ENCODE measurements at regions not wholly inside any gene's neighbourhood (a gene's known extent, or its start where the extent isn't known, plus 50 kb on each side); places are given as distances from the start of the nearest gene placed in this dataset.

DNA sequence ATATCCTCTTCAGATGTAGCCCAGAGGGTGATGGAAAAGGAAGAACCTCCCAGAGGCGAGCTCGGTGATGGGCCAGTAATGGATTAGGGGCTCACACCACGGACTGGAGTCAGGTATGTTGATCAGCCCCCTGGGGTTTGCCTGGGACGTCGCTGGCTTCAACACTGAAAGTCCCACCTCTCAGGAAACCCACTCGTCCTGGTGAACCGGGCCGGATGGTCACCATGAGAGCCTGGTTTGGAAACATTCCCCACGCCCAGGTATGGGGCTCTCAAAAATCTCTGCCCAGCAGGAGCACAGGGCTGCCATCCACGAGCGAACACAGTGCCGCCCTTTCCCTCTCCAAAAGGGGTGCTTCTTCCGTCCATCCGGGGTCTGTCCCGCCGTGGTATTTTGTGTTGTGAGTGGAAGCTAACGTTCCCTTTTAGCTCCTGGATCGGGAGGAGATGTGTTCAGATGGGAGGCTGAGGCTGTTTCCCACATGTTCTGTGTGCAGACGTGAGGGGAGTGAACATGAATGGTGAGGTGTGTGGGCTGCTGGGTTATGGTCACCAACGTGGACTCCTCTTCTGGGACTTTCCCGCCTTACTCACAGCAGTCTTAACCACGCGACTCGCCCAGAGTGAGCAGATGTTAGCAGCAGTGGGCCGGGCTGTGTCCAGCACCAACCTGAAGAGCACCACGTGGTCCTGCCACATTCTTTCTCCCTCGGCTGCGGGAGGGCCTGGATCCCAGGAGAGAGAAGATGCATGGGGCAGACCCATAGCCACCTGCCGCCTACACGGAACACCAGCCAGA, 139.2 kb downstream of the KIF26A start:
- no peak for DNase-seq (ENCODE audit: low spot score)

DNA sequence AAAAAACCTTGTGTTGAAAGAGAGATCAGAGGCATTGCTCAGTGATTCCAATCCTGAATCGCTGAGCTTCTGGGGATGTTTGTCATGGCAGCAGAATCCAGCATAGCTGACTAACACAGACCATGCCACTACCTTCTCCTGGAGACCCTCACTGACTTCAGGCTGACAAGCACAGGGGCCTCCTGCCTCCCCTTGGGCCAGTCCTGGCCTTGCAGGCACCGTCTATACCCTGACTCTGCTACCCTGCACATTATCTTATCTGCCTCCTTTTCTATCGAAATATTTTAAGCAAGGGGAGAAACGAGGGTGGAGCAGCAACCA, 139.8 kb downstream of the KIF26A start:
- no peak for DNase-seq (ENCODE audit: low spot score)

DNA sequence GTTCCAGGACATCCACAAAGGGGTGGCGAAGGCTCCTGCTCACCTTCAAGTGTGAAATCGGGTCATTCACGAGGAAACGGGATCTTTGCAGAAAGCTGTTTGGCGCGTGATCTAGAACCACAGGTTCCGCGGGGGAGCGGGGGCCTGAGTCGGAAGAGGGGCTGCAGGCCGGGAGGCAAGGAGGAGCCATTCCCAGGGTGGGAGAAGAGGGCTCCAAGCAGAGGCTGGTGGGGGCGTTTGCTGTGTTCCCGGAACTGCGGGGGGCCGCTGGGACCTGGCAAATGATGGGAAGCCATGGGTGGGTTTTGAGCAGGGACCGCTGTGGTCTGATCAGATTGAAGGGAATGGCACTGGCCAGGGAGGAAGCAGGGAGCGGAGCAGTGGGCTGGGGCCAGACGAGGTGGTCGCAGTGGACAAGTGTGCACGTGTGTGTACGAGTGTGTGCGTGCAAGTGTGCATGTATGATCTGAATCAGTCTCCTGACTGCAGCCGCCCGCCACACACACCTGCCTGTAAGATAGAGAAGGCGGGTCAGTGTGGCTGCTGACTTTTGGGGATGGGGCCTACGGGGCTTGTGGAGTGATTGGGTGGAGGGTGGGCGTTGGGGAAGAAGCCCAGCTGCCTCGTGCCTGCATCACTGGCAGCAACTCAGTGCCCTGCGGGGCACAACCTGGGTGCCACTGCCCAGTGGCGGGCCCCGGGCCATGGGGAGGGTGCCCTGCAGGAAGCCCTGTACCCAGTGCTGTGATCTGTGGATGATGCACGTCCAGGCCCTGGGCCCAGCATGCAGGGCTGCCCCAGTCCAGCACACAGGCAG, 141.9 kb downstream of the KIF26A start:
- DNase-seq (ENCODE audit: low spot score), result no peak

DNA sequence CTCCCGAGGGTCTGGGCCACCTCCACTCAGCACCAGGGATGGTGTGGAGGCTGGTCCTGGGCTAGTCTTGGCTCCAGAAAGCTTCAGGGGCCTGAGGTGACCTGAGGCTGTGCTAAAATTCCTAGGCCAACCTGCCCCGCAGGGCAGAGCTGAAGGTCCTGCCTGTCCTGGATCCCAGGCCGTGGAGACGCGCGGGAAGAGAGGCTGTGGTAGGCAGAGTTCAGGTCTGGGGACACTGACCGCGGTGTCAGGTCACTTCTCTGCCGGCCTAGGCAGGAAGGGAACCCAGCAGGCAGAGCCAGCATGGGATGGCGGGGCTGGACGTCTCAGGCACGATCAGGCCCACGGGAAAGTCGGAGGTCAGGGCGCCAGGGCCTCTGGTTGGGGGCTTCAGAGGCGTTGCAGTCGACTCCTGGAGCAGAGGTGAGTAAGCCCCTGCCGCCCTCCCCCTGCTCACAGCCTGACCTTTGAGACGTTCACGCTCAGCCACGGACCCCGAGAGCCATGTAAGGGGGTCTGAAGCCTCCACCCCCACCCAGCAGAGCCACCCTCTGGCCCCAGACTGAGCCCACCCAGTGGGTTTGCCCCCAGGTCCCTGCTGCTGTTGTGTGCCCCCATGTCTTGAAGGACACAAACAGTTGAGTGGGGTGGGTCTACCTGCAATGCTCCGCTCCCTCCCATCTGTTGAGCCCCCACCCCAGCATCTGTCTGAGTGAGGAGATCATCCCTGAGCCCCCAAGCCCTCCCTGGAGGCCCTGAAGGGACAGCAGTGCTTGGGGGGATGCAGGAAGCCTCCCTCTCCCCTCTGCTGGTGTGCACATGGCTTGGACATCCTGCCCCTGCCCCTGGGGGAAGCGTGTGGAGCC, 142.7 kb downstream of the KIF26A start:
- DNase-seq (ENCODE audit: low spot score), result no peak

DNA sequence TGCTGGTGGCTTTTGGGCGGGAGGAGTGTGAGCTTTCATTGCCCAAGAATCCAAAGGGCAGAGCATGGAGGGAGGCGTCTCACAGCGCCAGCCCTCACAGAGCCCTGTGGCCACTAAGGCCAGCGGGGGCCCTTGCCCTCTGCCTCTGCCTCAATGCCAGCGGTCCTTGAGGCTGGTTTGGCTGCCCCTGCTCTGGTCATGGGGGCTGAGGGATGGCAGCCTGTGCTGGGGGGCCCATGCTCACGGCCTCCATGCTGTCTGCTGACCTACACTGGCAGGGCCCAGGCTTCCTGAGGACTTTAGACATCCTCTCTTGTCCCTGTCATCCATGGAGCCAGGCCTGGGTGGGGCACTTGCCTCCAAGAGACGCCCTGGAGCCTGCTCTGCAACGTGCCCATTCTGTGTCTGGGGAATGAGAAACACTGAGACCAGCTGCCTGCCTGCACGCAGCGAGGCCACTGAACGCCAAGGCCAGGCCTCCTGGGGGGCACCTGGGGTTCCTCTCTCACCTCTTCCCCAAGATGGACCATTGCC, 143.4 kb downstream of the KIF26A start:
- no peak for DNase-seq (ENCODE audit: low spot score)

DNA sequence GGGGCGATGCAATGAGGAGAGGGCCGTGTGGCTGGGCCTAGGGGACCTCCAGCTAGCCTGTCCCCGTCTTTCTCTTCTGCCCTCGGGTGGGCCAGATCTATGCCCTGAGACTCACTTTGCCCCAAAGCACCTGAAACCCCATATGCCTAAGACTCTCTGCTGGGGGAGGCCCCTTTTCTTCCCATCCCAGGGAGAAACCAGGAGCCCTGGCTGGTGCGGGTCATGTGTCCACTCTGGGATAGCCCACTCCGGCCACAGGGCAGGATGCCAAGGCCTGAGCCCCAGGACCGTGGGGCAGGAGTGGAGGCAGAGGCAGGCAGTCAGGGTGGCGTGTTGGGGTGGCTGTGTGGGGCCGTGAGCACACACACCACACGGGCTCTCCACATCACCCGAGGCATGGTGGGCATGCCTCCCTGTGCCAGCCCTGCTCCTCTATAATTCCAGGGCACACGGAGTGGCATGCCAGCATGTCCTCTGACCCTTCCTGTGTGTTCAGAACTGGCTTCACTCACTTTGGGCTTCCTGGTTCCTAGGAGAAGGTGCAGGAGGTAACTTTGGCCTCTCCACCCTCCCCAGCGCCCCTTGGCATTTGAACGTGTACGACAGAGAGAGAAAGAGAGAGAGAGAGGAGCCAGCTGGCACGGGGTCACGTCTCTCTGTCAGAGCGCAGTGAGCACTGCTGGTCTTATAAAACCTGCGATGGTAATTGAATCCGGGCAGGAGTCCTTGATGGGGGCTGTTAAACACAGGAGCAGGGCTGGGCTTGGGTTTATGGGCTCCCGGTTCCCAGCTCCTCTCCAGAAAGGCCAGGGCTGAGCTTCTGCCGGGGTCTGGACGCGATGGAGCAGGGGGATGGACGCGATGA, 144.2 kb downstream of the KIF26A start:
- no peak for DNase-seq (ENCODE audit: low spot score)

DNA sequence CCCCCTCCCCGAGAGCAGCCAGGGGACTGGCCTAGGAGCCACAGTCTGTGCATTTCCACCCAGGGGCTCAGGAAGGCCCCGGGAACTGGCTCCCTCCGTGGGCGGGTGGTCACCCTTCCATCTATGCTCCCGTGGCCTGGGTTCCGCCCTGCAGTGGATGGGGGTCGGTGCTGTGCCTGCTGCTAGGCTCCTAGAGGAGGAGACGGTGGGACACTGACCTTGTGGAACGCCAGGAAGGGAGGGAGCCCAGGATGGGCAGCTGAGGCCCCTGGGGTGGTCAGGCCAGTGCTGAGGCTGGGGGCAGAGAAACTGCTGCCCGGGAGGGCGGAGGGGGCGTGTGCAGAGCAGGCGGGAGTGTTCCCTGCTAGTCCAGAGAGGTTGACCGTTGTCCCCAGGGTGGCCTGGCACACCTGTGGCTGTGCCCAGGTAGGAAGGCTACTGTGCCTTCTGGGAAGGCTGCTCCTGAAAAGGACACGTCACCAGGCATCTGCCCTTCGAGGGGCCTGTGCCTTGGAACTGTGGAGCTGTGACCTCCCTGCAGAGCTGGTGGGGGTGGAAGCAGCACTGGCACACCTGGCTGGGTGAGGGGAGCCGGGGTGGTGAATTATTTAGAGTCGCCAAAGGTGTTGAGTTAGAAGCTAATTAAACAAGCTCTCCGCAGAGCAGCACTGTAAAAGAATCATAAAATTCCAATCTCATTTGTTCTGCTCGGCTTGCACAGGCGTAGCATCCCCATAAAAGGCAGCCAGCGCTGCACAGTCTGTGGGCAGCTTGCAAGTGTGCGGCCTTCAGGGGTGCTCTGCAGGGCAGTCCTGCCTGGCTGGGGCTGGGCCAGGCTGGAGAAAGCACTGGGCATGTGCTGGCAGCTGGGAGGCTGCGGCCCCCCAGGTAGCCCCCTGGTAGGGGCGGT, 145.1 kb downstream of the KIF26A start:
- no peak for DNase-seq (ENCODE audit: low spot score)

DNA sequence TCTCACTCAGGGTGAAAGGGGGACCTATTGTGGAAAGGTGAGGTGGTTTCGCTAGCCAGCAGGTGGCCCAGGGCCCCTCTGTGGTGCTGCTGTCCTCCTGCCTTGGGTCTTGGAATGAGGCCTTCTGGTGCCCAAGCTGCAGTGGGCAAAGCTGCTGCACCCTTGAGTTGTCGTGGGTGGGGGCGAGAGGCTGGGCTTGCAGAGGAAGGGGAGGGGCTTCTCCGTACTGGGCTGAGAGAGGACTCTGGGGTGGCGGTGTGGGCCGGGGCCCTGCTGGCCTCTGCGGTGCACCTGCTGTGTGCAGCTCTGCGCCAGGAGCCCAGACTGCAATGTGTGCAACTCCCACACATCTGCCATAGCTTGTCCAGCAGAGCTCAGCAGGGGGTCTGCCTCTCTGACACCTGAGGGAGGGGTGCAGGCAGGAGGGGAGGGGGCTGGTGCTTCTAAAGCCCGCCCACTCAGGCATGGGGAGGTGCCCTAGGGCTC, 145.8 kb downstream of the KIF26A start:
- no peak for DNase-seq (ENCODE audit: low spot score)

DNA sequence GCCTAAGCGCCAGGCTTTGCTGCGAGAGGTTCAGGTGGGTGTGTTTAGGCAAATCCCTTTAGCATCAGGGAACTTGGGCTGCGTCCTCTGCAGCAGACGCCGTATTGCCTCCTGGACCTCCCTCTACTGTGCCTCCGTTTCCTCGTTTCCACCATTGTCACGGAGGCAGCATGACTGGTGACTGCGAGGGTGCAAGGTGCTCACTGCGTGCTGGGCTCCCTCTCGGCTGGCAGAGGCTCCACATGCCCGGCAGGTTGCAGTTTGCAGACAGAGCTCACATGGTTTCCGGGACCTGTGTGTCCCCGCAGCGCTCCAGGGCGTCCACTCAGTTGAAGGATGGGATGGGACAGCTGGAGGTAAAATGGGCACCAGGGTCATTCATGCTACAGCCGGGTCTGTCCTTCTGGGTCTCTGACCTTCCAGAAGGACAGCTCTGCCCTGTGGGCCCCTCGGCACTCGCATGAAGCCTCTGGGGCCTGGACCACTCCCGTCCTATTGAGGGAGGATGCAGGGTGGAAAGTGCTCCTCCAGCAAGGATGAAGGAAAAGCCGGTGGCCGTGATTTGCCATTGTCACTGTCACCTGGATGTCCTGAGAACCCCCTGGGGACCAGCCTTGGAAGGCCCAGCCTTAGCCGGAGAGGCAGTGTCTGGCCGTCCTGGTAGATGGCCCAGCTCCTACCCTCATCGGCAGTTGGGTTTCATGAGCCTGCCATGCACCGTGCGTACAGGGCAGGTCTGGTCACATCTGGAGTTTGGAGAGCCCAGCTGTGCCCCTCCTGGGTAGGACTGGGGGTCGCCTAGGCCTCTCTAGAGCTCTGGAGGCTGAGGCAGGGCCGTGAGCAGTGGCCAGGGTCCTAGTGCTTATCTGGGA, 146.5 kb downstream of the KIF26A start:
- DNase-seq (ENCODE audit: low spot score), result no peak

DNA sequence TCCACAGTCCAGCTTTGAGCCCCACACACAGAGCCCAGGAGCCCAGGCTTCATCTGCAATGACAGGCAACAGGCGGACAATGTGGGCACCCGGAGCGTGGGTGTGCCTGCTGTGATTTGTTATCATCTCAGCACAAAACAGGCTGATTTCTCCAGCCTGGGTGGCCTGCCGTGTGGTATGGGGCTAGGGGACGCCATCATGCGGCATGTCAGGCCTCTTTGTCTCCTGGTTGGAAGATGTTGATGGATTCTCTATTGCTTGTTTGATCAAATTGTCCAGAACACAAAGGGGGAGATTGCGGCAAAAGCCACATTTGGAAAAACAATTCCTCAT, 147.1 kb downstream of the KIF26A start:
- no peak for DNase-seq (ENCODE audit: low spot score)

DNA sequence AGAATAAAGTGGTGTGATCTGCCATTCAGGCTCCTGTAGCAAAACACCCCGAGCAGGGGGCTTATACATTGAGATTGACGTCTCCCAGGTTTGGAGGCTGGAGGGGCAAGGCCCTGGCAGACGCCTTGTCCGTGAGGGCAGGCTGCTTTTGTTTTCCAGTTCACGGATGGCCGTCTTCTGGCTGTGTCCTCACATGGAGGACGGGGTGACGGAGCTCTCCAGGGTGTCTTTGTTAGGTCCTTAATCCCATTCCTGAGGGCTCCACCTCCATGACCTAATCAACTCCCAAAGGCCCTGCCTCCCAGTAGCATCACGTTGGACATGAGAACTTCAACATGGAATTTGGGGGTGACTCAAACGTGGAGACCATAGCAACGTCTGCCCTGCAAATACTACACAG, 147.7 kb downstream of the KIF26A start:
- DNase-seq (ENCODE audit: low spot score), result no peak

DNA sequence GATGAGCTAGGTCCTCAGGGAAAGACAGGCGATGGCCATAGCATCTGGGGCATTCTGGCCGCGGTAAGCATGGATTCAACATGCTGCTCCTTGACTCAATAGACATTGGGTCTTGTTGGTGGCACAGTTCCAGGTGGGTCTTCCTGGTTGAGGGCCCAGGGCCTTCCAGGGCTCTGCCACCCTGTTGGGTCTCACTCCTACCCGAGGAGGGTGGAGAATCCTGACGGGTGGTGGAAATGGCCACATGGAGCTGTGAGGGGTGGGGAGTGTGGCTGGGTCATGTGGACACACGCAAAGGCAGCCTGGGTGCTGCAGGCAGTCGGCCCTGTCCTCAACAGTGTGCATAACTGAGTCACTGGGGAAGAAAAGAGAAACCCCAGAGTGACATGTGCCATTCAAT, 148.1 kb downstream of the KIF26A start:
- DNase-seq (ENCODE audit: low spot score), result no peak

DNA sequence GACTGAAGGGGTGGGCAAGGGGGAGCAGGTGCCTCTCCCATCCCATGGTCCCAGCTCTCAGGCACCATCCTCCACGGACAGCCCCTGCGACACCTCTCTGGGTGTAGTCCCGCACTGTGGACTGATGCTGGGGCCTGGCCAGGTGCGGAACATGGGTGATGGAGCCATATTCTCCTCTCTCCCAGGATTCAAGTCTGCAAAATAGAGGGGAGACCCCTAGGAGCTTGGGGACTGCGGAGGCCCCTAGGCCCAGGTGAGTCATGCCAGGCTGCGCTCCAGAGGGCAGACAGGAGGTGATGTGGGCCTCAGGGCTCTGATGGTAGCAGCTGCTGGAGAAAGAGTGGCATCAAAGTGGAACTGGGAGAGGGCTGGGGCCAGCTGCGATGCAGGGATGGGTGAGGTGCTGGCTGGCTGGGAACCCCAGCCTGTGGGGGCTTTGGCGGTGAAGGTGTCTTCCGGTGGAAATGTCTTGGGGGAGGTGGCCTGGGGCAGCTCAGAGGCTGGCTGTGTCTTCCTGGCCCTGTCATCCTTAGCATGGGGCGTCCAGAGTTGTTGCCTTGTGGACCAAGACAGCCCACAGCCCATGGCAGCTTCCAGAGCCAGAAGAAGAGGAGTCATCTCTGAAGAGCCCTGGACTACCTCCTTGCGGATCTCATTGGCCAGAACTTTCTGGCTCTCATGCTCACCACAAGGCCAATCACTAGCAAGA, 149.1 kb downstream of the KIF26A start:
- DNase-seq (ENCODE audit: low spot score), result no peak

DNA sequence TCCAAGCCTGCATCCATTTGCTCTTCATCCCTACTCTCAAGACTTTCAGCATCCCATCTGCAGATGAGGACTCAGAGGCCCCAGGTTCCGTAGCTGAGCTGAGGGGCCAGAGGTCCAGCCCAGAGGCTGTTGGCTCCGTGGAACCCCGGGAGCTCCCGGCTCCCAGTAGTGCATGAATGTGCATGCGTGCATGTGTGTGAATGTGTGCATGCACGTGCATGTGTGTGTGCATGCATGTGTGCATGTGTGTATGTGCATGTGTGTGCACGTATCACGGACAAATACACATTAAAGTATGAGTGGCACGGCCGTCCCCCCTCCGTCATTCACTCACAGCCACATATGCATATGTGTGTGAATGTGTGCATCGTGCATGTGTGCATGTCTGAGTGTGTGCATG, 149.9 kb downstream of the KIF26A start:
- DNase-seq (ENCODE audit: low spot score), result no peak

DNA sequence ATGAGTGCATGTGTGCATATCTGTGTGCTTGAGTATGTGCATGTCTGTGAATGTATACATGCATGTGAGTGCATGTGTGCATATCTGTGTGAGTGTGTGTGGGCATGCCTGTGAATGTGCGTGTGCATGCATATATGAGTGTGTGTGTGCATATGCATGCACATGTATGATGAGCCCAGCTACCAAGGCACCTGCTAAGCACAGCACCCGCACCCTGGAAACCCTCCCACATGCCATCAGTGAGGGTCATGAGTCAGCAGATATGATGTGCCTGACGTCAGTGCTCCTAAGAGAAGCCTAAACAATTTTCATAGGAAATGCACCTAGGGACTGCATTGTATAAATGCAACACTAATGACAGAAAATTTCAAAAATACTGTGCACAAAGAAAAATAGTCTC, 151.1 kb downstream of the KIF26A start:
- no peak for DNase-seq (ENCODE audit: low spot score)

DNA sequence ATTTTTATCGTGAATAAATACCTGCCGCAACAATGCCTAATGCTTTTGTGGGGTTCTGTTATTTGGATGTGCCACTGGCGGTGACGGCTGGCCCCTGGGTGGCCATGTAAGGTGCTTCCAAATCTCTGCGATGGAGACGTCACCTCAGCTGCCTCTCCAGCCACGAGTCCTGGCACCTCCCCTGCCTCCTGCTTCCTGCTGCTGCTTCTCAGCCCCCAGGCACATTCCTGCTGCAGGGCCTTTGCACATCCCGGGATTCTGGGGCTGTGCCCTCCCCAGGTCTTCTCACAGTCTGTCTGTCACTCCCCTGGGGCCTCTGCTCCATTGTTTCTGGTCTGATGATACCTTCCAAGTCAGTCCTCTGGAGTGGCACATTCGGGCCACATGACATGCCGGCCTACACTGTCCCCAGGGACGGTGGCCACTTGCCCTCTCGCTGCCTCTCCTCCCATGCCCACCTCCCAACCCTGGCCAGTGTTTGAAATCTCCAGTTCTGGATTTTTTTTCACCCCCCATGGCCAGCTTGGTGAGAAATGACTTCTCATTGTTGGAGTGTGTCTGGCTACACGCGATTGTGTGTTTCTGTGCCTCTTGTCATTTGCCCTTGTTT, 151.8 kb downstream of the KIF26A start:
- no peak for DNase-seq (ENCODE audit: low spot score)

DNA sequence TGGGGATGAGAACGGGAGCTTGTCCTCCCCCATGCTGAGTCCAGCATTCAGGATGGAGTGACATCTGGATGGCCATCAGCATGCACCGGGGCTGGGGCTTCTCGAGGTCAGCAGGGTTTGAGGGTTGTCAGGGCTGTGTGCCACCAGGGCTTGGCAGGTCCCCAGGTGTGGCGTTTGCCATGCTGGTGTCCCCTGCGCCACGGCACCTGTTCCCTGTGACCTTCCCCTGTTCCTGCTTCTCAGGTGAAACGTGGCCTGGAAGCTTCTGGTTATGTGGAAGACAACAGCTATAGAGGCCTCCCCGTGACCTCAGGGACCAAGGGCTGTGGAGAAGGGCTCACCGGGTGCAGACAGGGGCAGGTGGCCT, 152.4 kb downstream of the KIF26A start:
- no peak for DNase-seq (ENCODE audit: low spot score)

Measured in CD4-positive, alpha-beta T cell treated with Interleukin-6 at 100 ng/mL for 8 hours (primary cell).